ENCODE measurements at regions not wholly inside any gene's neighbourhood (a gene's known extent, or its start where the extent isn't known, plus 50 kb on each side); places are given as distances from the start of the nearest gene placed in this dataset.

DNA sequence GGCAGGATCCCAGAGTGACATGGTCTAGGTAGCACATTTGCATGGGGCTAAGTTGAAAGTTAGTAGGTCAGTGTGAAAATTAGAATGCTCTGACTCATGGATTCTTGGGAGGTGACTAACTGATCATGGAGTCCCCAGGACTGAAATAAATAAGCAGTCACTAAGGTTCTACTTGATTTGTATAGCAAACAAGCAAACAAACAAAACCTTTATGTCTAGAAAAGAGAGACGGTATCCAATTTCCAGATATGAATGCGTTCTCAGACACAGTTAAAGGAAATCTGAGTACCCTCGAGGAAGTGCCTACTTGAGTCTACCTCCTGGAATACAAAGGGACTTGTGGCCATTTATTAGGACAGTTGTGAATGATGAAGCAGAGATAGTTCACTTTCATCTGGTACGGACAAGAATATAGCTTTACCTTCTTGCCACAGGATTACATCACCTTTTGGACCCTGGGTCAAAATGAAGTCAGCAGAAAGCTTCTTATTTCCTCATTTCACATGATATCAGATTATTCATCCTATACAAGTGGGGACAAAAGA is 54.3 kb upstream of the AGPS start:
- Histone ChIP-seq H4K20me1 (ENCODE audit: control insufficient read depth, insufficient read depth, insufficient read length) (no peaks in the 10 kb centered on the region), H3K9ac (ENCODE audit: extremely low read depth, insufficient read length, low read length) (no peak overlapping the region), H3K9me3 (ENCODE audit: control insufficient read depth, low read depth, low read length) (no peaks in the 10 kb centered on the region), H3T11ph (ENCODE audit: low read length) (no peak overlapping the region), H2BK120ac (ENCODE audit: low read depth, low read length, poor library complexity, severe bottlenecking) (no peak overlapping the region), H3K27me3 (ENCODE audit: insufficient read depth, low read length) (no peaks in the 10 kb centered on the region), H3K23ac (ENCODE audit: insufficient read length, low read depth, low read length) (no peak overlapping the region), H3K79me2 (ENCODE audit: insufficient read depth, low read length) (no peaks in the 10 kb centered on the region), H3K79me1 (ENCODE audit: insufficient read depth, low read depth, low read length, poor library complexity, severe bottlenecking) (no peaks in the 10 kb centered on the region), H2BK15ac (ENCODE audit: low read depth, low read length) (no peak overlapping the region), H3K4me1 (ENCODE audit: insufficient read depth, low read length) (no peaks in the 10 kb centered on the region), H2BK12ac (ENCODE audit: insufficient read length, low read depth, low read length) (no peak overlapping the region), H3K23me2 (ENCODE audit: insufficient read length, low read depth, low read length, poor library complexity, severe bottlenecking) (no peaks in the 10 kb centered on the region), H3K14ac (ENCODE audit: insufficient read depth, low read length) (no peak overlapping the region), H3K18ac (ENCODE audit: insufficient read length, low read depth, low read length) (no peak overlapping the region), H4K8ac (replicated peaks; ENCODE audit: insufficient read length, low read depth, low read length) (no peak overlapping the region), H4K91ac (ENCODE audit: insufficient read length, low read depth, low read length) (no peak overlapping the region), H4K5ac (ENCODE audit: insufficient read length, low read depth, low read length) (no peak overlapping the region), H2BK5ac (ENCODE audit: insufficient read length, low read length) (no peak overlapping the region), H3K4me2 (ENCODE audit: insufficient read depth, insufficient read length, low read length) (no peak overlapping the region), H3K27ac (ENCODE audit: insufficient read length, low read depth, low read length) (no peak overlapping the region), H2AK5ac (ENCODE audit: insufficient read length, low read length) (no peak overlapping the region), H3K56ac (ENCODE audit: insufficient read length, low read depth, low read length) (no peak overlapping the region), H2BK20ac (ENCODE audit: low read depth, low read length, poor library complexity, severe bottlenecking) (no peak overlapping the region), H3K4ac (ENCODE audit: low read depth, low read length) (no peak overlapping the region), H2AFZ (ENCODE audit: low read length) (no peak overlapping the region)
- H3K36me3 Mint-ChIP-seq (ENCODE audit: insufficient read depth in 1 of 3, low read depth in 3 of 3): no peaks in the 10 kb centered on the region
- H3K27ac Mint-ChIP-seq: no peak overlapping the region
- H3K9me3 Mint-ChIP-seq: no peaks in the 10 kb centered on the region
- WGBS (ENCODE audit: extremely low coverage, insufficient read length, low lambda C conversion rate): no CpG with 5 or more reads among the region's 4 CpGs
- H3K4me1 Mint-ChIP-seq: peaks cover 1 to 2% of the 10 kb centered on the region in 2 experiments; a peak in 3 of 4 replicates
- no peak overlapping the region for H3K4me3 Mint-ChIP-seq
- DNase-seq: no peak
- TF ChIP-seq, protein P1, sequence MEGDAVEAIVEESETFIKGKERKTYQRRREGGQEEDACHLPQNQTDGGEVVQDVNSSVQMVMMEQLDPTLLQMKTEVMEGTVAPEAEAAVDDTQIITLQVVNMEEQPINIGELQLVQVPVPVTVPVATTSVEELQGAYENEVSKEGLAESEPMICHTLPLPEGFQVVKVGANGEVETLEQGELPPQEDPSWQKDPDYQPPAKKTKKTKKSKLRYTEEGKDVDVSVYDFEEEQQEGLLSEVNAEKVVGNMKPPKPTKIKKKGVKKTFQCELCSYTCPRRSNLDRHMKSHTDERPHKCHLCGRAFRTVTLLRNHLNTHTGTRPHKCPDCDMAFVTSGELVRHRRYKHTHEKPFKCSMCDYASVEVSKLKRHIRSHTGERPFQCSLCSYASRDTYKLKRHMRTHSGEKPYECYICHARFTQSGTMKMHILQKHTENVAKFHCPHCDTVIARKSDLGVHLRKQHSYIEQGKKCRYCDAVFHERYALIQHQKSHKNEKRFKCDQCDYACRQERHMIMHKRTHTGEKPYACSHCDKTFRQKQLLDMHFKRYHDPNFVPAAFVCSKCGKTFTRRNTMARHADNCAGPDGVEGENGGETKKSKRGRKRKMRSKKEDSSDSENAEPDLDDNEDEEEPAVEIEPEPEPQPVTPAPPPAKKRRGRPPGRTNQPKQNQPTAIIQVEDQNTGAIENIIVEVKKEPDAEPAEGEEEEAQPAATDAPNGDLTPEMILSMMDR (conservative IDR thresholded peaks at IDR 0.05): no peak
- no peaks in the 10 kb centered on the region for H3K27me3 Mint-ChIP-seq (ENCODE audit: low read depth)

Data from H9 (cell line).